Left renal cortex interstitium (tissue), 4 donors: ENCODE measurements at regions not wholly inside any gene's neighbourhood (a gene's known extent, or its start where the extent isn't known, plus 50 kb on each side); places are given as distances from the start of the nearest gene placed in this dataset.

Experiments used
- DNase-seq, 4 donors: peaks; one replicate each; pipeline ENCODE4 v3.0.0-alpha.2; 2013; ENCODE audit warnings: low read depth in 4 of 4, low spot score in 2 of 4, missing footprints in 1 of 4

DNA sequence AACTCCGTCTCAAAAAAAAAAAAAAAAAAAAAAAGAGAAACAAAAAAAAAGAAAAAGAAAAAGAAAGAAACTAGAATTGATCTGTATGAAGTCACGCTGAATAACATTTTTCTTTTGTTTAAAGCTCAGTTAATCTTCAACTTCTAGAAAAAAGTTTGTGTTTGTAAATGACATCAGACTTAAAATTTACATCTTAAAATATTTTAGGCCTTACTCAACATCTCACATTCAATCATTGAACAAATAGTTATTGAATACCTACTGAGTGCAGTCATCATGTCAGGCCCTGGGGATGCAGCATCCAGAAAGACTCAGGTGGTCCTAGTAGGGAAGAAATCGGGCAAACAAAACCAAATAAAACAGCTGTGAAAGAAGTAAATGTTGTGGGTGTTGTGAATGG is 292.3 kb upstream of the FANCL start:
- no peak for DNase-seq

DNA sequence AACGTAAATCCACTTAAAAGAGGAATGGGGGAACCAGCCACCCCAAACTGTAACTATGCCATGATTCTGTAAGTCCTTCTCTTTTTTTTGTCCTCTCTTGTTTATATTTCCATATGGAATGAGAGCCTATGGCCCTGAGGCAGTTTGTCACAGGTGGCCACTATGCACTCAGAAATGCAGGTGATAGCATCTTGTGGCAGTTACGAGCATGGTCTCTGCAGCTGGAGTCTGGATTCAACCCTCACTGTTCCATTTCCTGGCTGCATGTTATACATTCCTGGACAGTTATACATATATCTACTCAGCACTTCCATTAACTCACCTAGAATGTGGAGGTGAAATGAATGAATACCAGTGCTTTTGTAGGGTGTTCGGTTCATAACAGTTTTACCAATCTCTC is 291.5 kb upstream of the FANCL start:
- DNase-seq, result no peak

DNA sequence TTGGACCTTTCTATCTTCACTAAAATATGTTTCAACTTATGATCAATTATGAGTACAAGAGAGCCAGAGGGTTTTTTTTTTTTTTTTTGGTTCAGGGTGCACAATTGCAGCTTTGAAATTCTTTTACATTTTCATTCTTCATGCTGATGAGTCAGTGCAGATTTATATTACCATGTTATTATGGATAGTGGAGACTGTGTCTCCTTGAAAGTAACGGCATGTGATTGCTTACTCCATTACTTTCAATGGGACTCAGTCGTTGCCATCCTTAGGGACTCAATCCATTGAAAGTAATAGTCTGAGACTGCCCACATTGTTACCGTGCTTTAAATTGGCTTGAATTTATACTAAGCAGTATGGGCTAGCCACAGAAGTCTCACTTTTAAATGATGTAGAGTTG is 286.5 kb upstream of the FANCL start:
- DNase-seq, result no peak

DNA sequence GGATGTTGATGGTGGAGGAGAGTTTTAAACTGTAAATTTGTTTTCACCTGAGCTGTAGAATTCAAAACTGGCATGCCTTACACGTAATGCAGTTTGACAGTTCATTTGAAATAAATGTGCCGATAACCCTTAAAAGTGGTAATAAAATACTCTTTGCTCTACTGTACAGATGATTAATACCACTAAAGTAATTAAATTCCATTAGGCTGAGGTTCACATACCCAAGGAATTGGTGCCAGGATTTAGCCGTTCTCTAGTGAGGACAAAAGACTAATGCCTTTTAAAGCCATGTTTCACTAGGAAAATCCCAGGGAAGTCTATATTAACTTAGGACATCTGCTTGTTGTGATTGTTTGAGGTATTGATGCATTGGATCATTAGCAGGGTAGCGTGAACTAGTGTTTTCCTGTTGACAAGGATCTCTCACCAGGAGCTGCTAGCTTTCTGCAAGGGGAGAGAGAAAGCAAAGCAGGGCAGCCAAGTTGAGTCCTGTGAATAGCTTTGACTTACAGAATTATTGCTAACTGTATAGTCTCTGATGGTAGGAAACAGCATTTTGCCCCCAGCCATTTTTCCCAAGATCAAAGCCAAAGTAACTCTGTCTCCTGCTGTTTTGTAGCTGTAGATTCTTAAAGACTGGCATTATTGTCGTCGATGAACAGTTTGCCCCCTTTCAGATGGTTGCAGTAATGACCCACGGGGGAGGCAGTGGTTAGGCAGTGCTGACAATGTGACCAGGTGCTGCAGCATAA is 280.9 kb upstream of the FANCL start:
- peak in 1 of 4 donors; percentile 3 for DNase-seq

DNA sequence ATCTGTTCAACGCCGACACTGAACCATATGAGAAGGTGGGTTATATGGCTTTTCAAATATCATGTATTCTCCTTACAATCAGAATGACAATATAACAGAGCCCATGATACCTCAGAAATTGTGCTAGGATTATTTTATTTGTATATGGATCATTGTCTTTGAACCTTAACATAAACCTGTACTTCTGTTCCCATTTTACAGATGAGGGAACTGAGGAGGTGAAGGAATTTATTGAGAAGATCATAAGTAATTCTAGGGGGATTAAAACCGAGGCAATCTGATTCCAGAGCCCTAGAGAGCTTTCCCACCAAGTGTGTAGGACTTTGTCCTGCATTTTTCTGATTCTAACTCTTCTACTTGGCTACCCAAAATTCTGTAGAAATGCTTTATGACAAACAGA is 279.8 kb upstream of the FANCL start:
- DNase-seq, result no peak

DNA sequence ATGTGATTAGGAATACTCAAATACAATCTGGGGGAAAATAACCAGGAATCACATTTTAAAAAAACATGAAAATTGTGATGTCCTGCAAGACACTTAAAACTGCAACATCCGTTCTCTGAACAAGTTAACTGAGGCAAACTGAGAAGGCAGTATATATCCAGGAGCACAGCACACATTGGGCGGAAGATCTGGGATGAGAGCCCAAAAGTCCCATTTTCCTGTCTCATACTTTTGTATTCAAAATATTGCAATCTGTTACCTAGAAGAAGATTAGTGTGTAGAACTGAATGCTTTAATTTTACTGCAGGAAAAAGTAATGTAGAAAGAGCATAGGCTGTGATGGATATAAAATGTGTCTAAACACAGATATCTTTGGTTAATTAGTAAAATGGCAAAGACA is 276.8 kb upstream of the FANCL start:
- no peak for DNase-seq

DNA sequence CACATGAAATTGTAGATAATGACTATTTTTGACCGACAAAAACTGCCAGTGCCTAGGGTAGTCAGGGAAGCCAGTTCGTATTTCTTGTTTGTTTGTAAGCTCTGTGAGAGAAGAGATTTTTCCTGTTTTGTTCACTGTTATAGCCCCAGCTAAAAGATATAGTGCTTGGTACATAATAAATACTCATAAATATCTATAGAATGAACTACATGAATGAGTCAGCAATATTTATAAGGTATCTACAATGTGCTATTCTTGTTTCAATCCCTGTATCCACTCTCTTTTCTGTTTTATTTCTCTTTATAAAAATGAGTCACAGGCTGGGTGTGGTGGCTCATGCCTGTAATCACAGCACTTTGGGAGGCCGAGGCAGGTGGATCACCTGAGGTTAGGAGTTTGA is 275.6 kb upstream of the FANCL start:
- no peak for DNase-seq

DNA sequence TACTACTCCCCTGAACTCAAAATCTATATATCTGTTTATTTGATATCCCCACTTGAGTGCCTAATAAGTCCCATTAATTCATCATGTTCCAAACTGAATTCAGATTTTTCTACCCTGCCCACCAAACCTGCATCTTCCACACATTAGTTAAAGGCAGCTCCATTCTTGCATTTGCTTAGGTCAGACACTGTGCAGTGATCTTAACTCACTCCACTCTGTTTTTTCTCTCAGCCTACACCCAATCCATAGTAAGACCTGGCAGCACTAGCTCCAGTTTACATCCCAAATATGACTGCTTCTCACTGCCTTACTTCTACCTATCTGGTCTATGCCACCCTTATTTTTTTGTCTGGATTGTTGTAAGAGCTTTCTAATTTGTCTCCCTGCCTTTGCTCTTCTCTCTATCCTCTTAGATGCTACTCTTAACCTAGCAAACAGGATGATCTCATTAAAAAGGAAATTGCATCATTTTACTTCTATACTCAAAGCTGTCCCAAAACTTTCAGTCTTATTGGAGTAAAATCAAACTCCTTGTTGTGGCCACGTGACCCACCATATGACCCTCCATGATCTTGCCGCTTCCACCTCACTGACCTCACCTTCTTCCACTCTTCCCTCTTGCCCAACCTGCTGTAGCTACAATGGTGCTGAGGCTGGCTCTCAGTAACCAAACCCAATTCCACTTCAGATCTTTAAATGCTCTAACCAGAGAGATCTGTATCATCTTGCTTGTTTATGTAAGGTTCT is 274.9 kb upstream of the FANCL start:
- DNase-seq, result no peak

DNA sequence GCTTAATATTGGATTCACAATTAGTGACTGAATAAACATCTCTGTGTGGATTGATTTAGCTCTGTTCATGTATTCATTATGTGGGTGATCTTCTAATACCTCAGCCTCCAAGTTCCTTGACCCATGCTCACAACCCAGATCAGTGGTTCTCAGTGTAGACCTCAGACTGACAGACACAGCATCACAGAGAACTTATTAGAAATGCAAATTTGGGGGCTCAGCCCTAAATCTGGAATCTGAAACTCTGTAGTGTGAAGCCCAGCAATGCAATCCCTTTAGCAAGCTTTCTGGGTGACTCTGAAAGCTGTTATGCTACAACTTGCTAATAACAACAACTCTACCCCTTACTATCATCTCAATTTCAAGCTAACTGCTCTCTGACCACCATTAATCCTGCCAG is 273.1 kb upstream of the FANCL start:
- no peak for DNase-seq

DNA sequence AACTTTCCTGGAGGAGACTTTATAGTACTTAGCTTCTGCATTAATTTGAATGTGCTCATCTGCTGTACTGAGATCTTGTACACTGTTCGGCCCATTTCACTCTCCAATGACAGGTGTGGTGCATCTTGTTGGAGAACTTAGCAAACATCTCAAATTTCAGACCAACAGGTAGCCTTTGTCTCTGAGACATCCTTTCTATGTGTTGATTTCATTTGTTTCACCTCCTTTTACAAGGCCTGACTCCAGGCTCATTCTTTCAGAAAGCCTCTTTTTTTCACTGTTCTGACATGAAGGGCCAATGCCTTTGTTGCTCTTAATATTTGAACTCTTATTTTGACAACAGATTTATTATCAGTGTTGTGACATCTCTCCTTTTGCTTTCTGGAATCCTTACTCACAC is 271.8 kb upstream of the FANCL start:
- no peak for DNase-seq

DNA sequence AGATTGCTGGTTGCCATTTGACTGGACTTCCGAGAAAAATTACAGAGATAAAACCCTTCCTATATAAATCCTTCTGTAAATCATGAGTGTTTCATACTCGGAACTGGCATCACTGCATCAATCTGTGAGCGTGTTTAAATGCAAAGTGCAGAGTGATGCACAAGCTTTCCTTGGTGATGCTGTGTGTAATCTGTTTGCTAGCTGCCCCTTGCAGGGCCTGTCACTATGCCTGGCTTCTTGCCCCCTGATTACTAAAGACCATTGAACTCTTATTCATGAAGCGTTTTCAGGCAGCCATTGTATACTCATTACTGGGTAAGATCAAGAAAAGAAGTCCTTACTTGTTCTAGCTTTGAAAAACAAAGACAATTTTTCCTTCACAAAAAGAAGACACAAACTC is 266.9 kb upstream of the FANCL start:
- no peak for DNase-seq

DNA sequence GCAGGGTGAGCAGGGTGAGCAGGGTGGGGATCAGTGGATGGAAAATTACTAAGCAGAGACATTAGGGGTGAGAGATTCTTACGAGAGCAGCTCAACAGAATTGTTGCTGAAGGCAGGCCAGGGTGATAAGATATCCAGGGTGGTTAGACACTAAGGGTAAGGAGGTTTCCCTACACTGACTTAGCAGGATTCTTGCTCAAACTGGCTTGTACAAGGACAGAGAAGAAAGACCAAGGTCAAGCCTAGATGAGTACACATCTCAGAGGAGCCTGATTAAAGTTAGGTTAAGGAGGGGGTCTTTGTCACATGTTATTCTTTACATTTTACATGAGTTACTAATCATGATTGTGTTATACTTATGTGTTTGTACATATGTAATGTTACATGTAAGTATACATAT is 262.8 kb upstream of the FANCL start:
- no peak for DNase-seq

DNA sequence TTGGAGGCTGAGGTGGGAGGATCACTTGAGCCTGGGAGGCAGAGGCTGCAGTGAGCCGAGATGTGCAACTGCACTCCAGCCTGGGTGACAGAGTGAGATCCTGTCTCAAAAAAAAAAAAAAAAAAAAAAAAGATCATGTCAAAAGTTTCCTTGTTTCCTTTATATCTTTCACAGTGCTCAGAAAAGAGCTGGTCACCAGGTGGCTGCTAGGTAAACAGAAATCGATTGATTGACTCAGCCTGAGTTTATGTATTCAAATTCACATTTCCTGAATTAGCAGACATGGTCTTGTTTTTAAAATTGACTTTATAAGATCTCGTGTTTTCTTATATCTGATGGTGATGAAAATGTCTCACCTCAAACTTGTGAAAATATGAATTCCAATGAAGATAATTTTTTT is 261.8 kb upstream of the FANCL start:
- no peak for DNase-seq

DNA sequence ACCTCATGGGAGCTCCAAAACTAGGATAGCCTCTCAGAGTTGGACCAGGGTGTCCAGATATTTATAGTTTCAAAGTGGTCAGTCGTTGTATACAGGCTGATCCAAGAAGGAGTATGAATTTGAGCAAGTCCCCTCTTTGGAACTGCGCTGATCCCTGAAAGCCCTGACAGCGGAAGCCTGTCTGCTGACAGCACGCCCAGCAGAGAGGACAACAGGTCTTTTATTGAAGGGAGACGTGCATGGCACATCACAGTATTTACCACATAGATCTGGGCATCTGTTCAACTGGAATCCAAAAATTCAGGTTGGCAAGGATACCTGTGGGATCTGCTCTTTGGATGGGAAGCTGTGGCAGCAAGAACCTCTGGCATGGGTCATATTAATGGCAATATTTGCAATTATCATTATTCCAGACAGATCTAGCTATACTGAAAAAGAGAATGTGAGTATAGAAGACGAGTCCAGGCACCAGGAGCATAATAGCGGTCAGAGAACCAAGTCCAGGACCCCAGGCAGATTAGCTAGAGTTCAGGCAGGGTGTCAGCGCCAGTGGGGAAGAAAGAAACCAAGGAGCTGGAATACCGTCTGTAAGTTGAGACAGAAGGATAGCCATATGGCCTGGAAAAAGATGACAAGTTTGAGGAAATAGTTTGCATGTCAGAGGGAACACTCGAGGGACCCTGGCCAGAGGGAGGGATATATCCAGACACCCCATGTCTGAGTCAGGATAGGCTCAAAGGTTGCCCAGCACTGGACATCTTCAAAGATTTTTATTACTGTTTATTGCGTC is 260.4 kb upstream of the FANCL start:
- no peak for DNase-seq

DNA sequence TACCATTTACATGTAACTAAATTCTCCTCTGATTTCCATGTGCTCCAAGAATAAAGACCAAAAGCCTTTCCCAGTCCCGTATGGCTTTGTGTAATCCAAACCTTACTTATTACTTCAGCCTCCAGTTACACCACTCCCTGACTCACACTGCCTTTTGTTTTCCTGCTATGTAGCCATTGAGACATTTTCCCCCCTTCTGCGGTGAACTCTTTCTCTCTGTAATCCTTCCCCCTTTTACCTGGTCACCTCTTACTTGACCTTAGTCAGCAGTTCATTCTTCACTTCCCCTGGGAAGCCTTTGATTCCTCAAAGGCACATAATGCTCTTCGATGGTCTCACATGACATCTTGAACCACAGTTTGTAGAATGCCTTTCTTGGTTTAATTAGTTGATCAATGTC is 256.0 kb upstream of the FANCL start:
- no peak for DNase-seq

DNA sequence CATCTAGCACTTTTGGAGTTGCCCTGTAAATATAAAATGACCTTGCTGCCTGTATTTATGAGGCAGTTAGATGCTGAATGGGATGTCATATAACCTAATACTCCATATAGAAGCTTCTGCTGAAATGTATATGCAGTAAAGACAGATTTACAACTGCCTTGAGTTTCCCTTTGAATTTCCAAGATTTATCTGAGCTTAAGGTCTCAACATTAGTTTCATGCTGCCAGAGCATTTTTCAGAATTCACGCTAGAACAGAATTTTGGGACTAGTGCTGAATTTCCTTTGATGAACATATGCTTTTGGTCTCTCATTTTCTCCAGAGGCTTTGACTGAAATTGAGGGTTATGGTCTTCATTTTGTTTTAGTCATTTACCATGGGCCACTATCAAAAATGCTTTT is 254.7 kb upstream of the FANCL start:
- DNase-seq, result no peak

DNA sequence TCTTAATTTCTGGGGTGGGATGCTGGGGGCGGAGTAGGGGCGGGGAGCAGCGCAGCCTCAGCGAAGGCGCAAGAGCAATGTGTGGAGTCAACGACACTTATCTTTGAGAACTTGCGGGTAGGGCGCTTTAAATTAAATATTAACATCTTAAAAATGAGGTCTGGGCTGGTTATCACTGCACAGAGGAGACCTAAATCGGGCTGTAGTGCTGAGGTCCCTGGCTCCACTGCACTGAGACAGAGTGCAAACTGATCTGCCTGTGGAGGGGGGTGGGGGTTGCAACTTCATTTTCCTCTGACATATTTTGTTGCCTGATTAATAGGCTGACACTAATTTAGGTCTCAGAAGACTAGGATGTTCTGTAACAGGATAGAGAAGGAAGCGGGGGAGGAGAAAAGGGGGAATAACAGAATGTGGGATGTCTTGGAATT is 253.0 kb upstream of the FANCL start:
- no peak for DNase-seq

DNA sequence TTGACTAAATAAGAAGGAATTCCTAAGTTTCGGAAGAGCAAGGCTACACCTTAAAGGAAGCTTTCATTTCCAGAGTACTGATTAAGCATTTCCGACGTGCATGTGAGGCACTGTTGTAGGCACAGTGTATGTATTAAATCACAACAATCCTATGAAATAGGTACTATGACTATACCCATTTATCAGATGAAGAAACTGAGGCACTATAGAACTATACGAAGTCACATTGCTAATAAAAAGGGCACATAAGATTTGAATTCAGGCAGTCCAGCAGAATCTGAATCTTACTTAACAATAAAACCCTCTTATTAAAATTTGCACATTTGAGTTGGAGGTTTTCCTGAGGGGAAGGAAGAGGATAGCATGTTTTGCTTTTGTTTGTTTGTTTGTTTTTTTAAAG is 243.5 kb upstream of the FANCL start:
- no peak for DNase-seq

DNA sequence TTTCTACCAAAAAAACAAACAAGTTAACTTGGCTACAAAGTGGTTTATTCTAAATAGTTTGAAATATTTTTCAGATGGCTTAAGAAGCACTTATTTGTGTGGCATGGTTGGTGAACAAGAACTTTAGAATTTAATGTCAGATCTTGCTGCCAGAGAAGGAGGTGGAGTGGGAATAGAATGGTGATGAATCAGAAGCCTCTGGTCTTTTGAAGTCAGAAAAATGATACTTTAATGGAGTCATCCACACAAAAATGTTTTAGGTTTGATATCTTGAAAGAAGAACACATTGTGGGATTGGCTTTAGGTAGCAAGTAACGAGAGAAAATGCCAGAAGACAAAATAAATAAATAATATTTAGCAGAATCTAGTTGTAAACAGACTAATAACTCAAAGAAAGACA is 243.1 kb upstream of the FANCL start:
- no peak for DNase-seq

DNA sequence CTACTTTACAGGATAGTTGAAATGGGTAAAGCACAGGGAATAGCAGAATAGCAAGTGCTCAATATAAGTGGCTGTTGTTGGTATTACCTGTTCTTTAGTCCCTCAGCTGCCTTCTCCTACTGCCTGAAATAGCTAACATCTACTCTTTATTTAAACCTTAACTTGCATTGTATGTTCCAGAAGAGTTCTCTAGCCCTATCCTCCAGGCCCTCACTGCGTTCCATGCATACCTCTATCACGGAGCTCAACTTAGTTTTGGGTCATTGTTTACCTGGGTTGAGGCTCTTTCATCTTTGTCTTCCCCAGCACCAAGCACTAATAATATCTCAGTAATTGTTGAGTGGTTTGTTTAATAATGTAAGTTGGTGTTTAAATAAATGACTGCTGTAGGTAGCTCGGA is 242.2 kb upstream of the FANCL start:
- no peak for DNase-seq

DNA sequence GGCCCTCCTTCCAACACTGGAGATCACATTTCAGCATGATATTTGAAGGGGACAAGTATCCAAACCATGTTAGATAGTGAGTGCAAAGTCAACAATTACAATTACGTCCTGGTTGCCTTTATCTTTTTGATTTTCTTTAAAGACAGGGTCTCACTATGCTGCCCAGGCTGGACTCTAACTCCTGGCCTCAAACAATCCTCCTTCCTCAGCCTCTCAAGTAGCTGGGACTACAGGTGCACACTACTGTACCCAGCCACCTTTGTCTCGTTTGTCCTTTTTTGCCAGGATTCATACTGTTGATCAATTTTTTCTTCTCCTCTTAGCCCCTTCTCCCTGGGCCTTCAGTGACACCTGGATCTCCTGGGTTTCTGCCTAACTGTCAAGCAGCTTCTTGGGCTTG is 240.5 kb upstream of the FANCL start:
- no peak for DNase-seq

DNA sequence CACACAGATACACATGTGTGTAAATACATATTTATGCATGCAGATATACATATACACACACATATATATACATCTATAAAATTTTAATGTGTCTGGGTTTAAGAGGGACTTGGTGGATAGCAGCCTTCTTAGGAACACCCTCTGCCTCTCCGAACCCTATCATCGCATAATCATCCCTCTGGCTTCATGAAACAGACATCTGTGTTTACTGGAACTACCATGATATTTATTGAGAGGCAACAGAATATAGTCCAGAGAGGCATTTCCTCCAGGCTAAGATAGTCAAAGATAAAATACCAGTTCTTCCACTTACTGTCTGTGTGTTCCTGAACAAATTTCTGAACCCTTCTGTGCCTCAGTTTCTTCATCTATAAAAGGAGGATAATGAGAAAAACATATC is 239.0 kb upstream of the FANCL start:
- no peak for DNase-seq
